Natural killer cell (primary cell): ENCODE measurements at regions not wholly inside any gene's neighbourhood (a gene's known extent, or its start where the extent isn't known, plus 50 kb on each side); places are given as distances from the start of the nearest gene placed in this dataset.
"Not testable (repeated sequence)": the region's sequence is repeated elsewhere in the genome, so short reads cannot be mapped to it uniquely, and the experiment has no call there.

ENCODE experiments used
- ATAC-seq, 3 donors: fragments of 150-1000 bp in 2 of 3; fragments of 200-7000 bp in 1 of 3; cut with Tn5 transposase; 1 replicate in 1 of 3; 2 replicates in 2 of 3; pipeline ENCODE4 v1.10.0; 2021; ENCODE audit warnings: mild to moderate bottlenecking in 2 of 3, moderate library complexity in 2 of 3
- DNase-seq, 2 donors: peaks; one replicate each; pipeline versions ENCODE4 v3.0.0 to v3.0.0-alpha.2; 2013 to 2021; ENCODE audit warnings: mixed read lengths in 1 of 2
- H3K27ac ChIP-seq: one replicate; pipeline ENCODE4 v1.5.1; 2013; ENCODE audit warnings: mild to moderate bottlenecking, low read length
- H3K27me3 ChIP-seq: one replicate; pipeline ENCODE4 v1.6.1; 2013; ENCODE audit warnings: low read length; ENCODE audit not compliant: control insufficient read depth, insufficient read depth
- H3K36me3 ChIP-seq: one replicate; pipeline ENCODE4 v1.6.1; 2013; ENCODE audit warnings: low read length; ENCODE audit not compliant: control insufficient read depth, insufficient read depth
- H3K4me1 ChIP-seq: one replicate; pipeline ENCODE4 v1.6.1; 2013; ENCODE audit warnings: low read length; ENCODE audit not compliant: control insufficient read depth, insufficient read depth
- H3K4me3 ChIP-seq: one replicate; pipeline ENCODE4 v1.5.1; 2013; ENCODE audit warnings: low read length
- H3K9me3 ChIP-seq: one replicate; pipeline ENCODE4 v1.6.1; 2013; ENCODE audit warnings: low read length; ENCODE audit not compliant: control insufficient read depth, insufficient read depth
- H3K27ac Mint-ChIP-seq, 2 donors: one replicate each; pipeline ENCODE4 v1.8.0; 2022; ENCODE audit warnings: mild to moderate bottlenecking in 2 of 2, mixed read lengths in 2 of 2, moderate library complexity in 1 of 2
- H3K27me3 Mint-ChIP-seq, 2 donors: one replicate each; pipeline ENCODE4 v1.8.0; 2022; ENCODE audit warnings: low read depth in 2 of 2, mixed read lengths in 2 of 2
- H3K36me3 Mint-ChIP-seq: one replicate; pipeline ENCODE4 v1.8.0; 2022; ENCODE audit warnings: mixed read lengths
- H3K4me1 Mint-ChIP-seq, 2 donors: one replicate each; pipeline ENCODE4 v1.8.0; 2022; ENCODE audit warnings: mixed read lengths in 2 of 2
- H3K4me3 Mint-ChIP-seq: one replicate; pipeline ENCODE4 v1.8.0; 2022; ENCODE audit warnings: mild to moderate bottlenecking, moderate library complexity, mixed read lengths
- H3K9me3 Mint-ChIP-seq, 2 donors: one replicate each; pipeline ENCODE4 v1.8.0; 2022; ENCODE audit warnings: mixed read lengths in 2 of 2
- WGBS: methylation state at CpG from one replicate; pipeline ENCODE4 v1.1.7; 2013; ENCODE audit warnings: missing lambda C conversion rate; ENCODE audit not compliant: insufficient coverage; 5-methylcytosine and 5-hydroxymethylcytosine counted together
- intact Hi-C: fragments of 100-400 bp; cut with micrococcal nuclease; formaldehyde crosslinking; loops from one replicate; pipeline ENCODE4 v1.14.2; 2022
- TF ChIP-seq, protein P1 (sequence below): fragments of 200-600 bp; IDR thresholded peaks from one replicate; pipeline ENCODE4 v1.8.0; 2022; ENCODE audit warnings: antibody characterized with exemption

DNA sequence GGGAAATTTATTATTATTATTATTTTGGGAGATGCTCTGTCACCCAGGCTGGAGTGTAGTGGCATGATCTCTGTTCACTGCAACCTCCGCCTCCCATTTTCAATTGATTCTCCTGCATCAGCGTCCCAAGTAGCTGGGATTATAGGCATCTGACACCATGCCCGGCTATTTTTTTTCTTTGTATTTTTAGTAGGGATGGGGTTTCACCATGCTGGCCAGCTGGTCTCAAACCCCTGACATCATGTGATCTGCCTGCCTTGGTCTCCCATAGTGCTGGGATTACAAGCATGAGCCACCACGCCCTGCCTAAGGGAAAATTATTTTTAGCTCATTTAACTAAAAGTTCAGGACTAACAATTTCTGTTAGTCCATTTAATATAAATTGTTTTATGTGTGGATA is 109.2 kb upstream of the SESTD1 start:
- Histone ChIP-seq H3K9me3 (no peaks in the 10 kb centered on the region), H3K4me1 (no peaks in the 10 kb centered on the region), H3K4me3 (no peak overlapping the region), H3K27ac (no peak overlapping the region), H3K27me3 (no peaks in the 10 kb centered on the region), H3K36me3 (no peaks in the 10 kb centered on the region)
- peaks cover 5 to 6% of the 10 kb centered on the region in 2 donors for H3K27me3 Mint-ChIP-seq
- no peak overlapping the region for H3K4me3 Mint-ChIP-seq
- TF ChIP-seq, protein P1, sequence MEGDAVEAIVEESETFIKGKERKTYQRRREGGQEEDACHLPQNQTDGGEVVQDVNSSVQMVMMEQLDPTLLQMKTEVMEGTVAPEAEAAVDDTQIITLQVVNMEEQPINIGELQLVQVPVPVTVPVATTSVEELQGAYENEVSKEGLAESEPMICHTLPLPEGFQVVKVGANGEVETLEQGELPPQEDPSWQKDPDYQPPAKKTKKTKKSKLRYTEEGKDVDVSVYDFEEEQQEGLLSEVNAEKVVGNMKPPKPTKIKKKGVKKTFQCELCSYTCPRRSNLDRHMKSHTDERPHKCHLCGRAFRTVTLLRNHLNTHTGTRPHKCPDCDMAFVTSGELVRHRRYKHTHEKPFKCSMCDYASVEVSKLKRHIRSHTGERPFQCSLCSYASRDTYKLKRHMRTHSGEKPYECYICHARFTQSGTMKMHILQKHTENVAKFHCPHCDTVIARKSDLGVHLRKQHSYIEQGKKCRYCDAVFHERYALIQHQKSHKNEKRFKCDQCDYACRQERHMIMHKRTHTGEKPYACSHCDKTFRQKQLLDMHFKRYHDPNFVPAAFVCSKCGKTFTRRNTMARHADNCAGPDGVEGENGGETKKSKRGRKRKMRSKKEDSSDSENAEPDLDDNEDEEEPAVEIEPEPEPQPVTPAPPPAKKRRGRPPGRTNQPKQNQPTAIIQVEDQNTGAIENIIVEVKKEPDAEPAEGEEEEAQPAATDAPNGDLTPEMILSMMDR = no peak
- DNase-seq (no peak), ATAC-seq (no peak)
- peaks cover 0 to 11% of the 10 kb centered on the region in 2 donors for H3K4me1 Mint-ChIP-seq
- H3K36me3 Mint-ChIP-seq = no peaks in the 10 kb centered on the region
- no peak overlapping the region for H3K27ac Mint-ChIP-seq
- intact Hi-C loops = no loop called here
- 100% methylated on average over 3 of the region's 4 CpGs for WGBS
- H3K9me3 Mint-ChIP-seq = no peaks in the 10 kb centered on the region

DNA sequence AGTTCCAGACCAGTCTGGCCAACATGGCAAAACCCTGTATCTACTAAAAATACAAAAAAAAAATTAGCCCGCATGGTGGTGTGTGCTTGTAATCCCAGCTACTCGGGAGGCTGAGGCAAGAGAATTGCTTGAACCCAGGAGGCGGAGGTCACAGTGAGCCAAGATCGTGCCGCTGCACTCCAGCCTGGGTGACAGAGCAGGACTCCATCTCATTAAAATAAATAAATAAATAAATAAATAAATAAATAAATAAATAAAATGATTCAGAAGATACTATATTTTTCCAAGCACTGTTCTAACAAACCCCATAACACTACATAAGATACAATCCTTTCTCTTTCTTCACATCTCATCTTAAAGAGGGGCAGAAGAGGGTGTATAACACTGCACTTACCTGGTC is 100.9 kb upstream of the SESTD1 start:
- H3K4me1 ChIP-seq, H3K27me3 ChIP-seq, intact Hi-C loops, DNase-seq, H3K27ac ChIP-seq, H3K36me3 ChIP-seq, H3K9me3 Mint-ChIP-seq, H3K27me3 Mint-ChIP-seq, H3K27ac Mint-ChIP-seq, H3K4me3 Mint-ChIP-seq, H3K36me3 Mint-ChIP-seq, ATAC-seq, H3K9me3 ChIP-seq, H3K4me3 ChIP-seq, H3K4me1 Mint-ChIP-seq: not testable (repeated sequence)
- WGBS = 95% methylated on average over 3 of the region's 5 CpGs

- TF ChIP-seq, protein P1 = no peak
- WGBS = no CpG with 5 or more reads among the region's 4 CpGs
- no peaks in the 10 kb centered on the region for H3K27me3 ChIP-seq
- no peak overlapping the region for H3K27ac Mint-ChIP-seq
- no peaks in the 10 kb centered on the region for H3K9me3 ChIP-seq
- H3K9me3 Mint-ChIP-seq = no peaks in the 10 kb centered on the region
- intact Hi-C loops = no loop called here
- no peaks in the 10 kb centered on the region for H3K4me1 Mint-ChIP-seq
- ATAC-seq = no peak
- no peaks in the 10 kb centered on the region for H3K36me3 ChIP-seq
- no peak overlapping the region for H3K27ac ChIP-seq
- no peaks in the 10 kb centered on the region for H3K36me3 Mint-ChIP-seq
- no peaks in the 10 kb centered on the region for H3K4me1 ChIP-seq
- peaks cover 7 to 24% of the 10 kb centered on the region in 2 donors for H3K27me3 Mint-ChIP-seq
- H3K4me3 ChIP-seq = no peak overlapping the region
- DNase-seq = no peak
- no peak overlapping the region for H3K4me3 Mint-ChIP-seq
These were observed 91.2 kb upstream of the SESTD1 start for GRCh38 chr2:179355881-179356280.

DNA sequence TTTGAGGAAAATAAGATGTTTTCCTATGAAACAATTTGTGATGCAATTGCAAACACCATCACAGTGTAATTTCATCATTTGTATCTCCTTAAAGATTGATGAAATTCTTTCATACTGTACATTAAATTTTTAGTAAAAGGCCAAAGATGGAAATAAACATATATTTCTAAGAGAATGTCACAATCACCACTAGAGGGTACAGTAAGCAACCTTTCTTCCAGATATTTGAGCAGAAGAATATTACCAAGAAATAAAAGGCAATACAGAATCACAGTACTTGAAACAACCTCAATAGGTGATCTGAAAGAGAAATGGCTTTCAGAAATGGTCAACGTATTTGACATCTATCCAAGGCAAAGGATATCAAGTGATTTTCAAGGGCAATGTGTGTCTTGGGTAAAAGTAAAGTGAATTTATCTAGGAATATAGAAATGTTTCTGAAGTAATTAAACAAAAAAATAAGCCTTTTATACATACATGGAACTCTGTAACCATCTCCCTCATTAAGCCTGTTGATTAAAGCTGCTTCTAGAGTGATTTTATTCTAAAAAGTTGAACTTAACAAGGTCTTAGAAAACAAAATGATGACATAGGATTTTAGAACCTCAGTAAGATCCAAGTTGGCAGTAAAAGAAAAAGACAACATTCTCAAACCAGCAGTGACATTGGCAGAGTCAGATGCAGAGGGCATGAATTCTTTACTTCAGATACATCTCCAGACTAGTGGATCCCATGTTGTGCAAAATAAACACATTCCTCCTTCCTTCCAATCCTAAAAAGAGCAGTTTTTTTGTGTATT is 90.3 kb upstream of the SESTD1 start:
- no peaks in the 10 kb centered on the region for H3K9me3 Mint-ChIP-seq
- H3K27me3 Mint-ChIP-seq = peaks cover 9 to 24% of the 10 kb centered on the region in 2 donors
- no peaks in the 10 kb centered on the region for H3K4me1 ChIP-seq
- no peak overlapping the region for H3K4me3 ChIP-seq
- H3K27ac ChIP-seq = no peak overlapping the region
- DNase-seq (no peak), ATAC-seq (no peak)
- TF ChIP-seq, protein P1 = no peak
- intact Hi-C loops = no loop called here
- H3K27me3 ChIP-seq = no peaks in the 10 kb centered on the region
- H3K9me3 ChIP-seq = no peaks in the 10 kb centered on the region
- H3K27ac Mint-ChIP-seq = no peak overlapping the region
- H3K4me1 Mint-ChIP-seq = no peaks in the 10 kb centered on the region
- H3K4me3 Mint-ChIP-seq = no peak overlapping the region
- 100% methylated on average over 1 of the region's 1 CpG for WGBS
- no peaks in the 10 kb centered on the region for H3K36me3 Mint-ChIP-seq
- H3K36me3 ChIP-seq = no peaks in the 10 kb centered on the region
